Activated CD8-positive, alpha-beta memory T cell treated with anti-CD3 and anti-CD28 coated beads for 48 hours (primary cell): ENCODE measurements at regions not wholly inside any gene's neighbourhood (a gene's known extent, or its start where the extent isn't known, plus 50 kb on each side); places are given as distances from the start of the nearest gene placed in this dataset.

Source experiments
- DNase-seq, 3 experiments: peaks; one replicate each; pipeline ENCODE4 v3.0.0-alpha.2; 2020; ENCODE audit warnings: low read depth in 2 of 3, low spot score in 2 of 3

GRCh38 chr3:30114918-30115317, 491.5 kb upstream of the TGFBR2 start:
- DNase-seq = no peak

GRCh38 chr3:30122359-30122758, 484.0 kb upstream of the TGFBR2 start:
- no peak for DNase-seq

GRCh38 chr3:30123224-30123623, 483.2 kb upstream of the TGFBR2 start:
- DNase-seq = no peak

- no peak for DNase-seq
These were observed 482.6 kb upstream of the TGFBR2 start for GRCh38 chr3:30123755-30124154.

- no peak for DNase-seq
These were observed 481.7 kb upstream of the TGFBR2 start for GRCh38 chr3:30124435-30125370.

GRCh38 chr3:30129765-30130164, 476.6 kb upstream of the TGFBR2 start:
- DNase-seq = no peak

- DNase-seq = no peak
These were observed 476.0 kb upstream of the TGFBR2 start for GRCh38 chr3:30130391-30130790.

- no peak for DNase-seq
These were observed 475.2 kb upstream of the TGFBR2 start for GRCh38 chr3:30131191-30131590.

GRCh38 chr3:30135190-30135589, 471.2 kb upstream of the TGFBR2 start:
- DNase-seq = no peak

GRCh38 chr3:30139283-30139682, 467.1 kb upstream of the TGFBR2 start:
- DNase-seq = no peak

- no peak for DNase-seq
These were observed 465.9 kb upstream of the TGFBR2 start for GRCh38 chr3:30140356-30141075.

- no peak for DNase-seq
These were observed 465.2 kb upstream of the TGFBR2 start for GRCh38 chr3:30141178-30141581.

GRCh38 chr3:30141927-30142326, 464.5 kb upstream of the TGFBR2 start:
- no peak for DNase-seq

GRCh38 chr3:30142946-30143345, 463.5 kb upstream of the TGFBR2 start:
- no peak for DNase-seq

- DNase-seq = no peak
These were observed 461.1 kb upstream of the TGFBR2 start for GRCh38 chr3:30145281-30145680.

- no peak for DNase-seq
These were observed 459.4 kb upstream of the TGFBR2 start for GRCh38 chr3:30146978-30147377.

- DNase-seq = no peak
These were observed 451.5 kb upstream of the TGFBR2 start for GRCh38 chr3:30154853-30155252.

GRCh38 chr3:30155755-30156154, 450.6 kb upstream of the TGFBR2 start:
- no peak for DNase-seq

GRCh38 chr3:30156586-30157498, 449.6 kb upstream of the TGFBR2 start:
- no peak for DNase-seq

GRCh38 chr3:30161375-30161774, 445.0 kb upstream of the TGFBR2 start:
- no peak for DNase-seq

- no peak for DNase-seq
These were observed 443.8 kb upstream of the TGFBR2 start for GRCh38 chr3:30162579-30162978.
